OCI-LY7 (cell line): ENCODE measurements at regions not wholly inside any gene's neighbourhood (a gene's known extent, or its start where the extent isn't known, plus 50 kb on each side); places are given as distances from the start of the nearest gene placed in this dataset.

Experiments
- BruUV-seq: library from RNA; stranded (reverse); fragments of 400-500 nt; replicated peaks from 2 replicates; lab custom pipeline; 2021; lab: Mats Ljungman, UMichigan
- CTCF ChIA-PET: fragments of 300-600 bp; sonication (Branson Sonifier 250); formaldehyde crosslinking; loops from one replicate; lab custom pipeline; 2022; ENCODE audit warnings: antibody characterized with exemption; ENCODE audit not compliant: unreplicated experiment; lab: Charles Lee
- POLR2A ChIA-PET: fragments of 300-600 bp; sonication (Branson Sonifier 250); formaldehyde crosslinking; loops from one replicate; lab custom pipeline; 2022; ENCODE audit warnings: antibody characterized with exemption; lab: Charles Lee
- DNase-seq: peaks from one replicate; pipeline ENCODE4 v3.0.0-alpha.2; 2015; ENCODE audit warnings: low spot score
- H2AFZ ChIP-seq: fragments of 200-600 bp; sonication (generic), shearing (Covaris generic); 2 replicates; pipeline ENCODE4 v1.6.1; 2014; ENCODE audit warnings: mild to moderate bottlenecking, antibody characterized with exemption, low read length, moderate library complexity
- H3K27ac ChIP-seq: fragments of 200-600 bp; sonication (generic); 2 replicates; pipeline ENCODE4 v1.5.1; 2014; ENCODE audit warnings: mixed run types, low read depth, mild to moderate bottlenecking, moderate library complexity, low read length, inconsistent platforms; ENCODE audit not compliant: poor library complexity, severe bottlenecking
- H3K36me3 ChIP-seq: fragments of 200-600 bp; sonication (generic); 2 replicates; pipeline ENCODE4 v1.6.1; 2014; ENCODE audit warnings: mild to moderate bottlenecking, antibody characterized with exemption, low read length, moderate library complexity, mixed read lengths; ENCODE audit not compliant: insufficient read depth
- H3K4me1 ChIP-seq: fragments of 200-600 bp; sonication (generic); 2 replicates; pipeline ENCODE4 v1.5.1; 2014; ENCODE audit warnings: mild to moderate bottlenecking, low read length; ENCODE audit not compliant: insufficient read depth, poor library complexity, severe bottlenecking
- H3K4me2 ChIP-seq: fragments of 200-600 bp; sonication (generic); 2 replicates; pipeline ENCODE4 v1.6.1; 2014; ENCODE audit warnings: mild to moderate bottlenecking, low read length
- H3K4me3 ChIP-seq: fragments of 200-600 bp; sonication (generic); 2 replicates; pipeline ENCODE4 v1.5.1; 2014; ENCODE audit warnings: mild to moderate bottlenecking, low read depth, low read length; ENCODE audit not compliant: poor library complexity, severe bottlenecking
- H3K79me2 ChIP-seq: fragments of 200-600 bp; sonication (generic); 2 replicates; pipeline ENCODE4 v1.6.1; 2016; ENCODE audit warnings: low read depth, mild to moderate bottlenecking, low read length, moderate library complexity, mixed read lengths; ENCODE audit not compliant: insufficient read depth
- H3K9me2 ChIP-seq: fragments of 200-600 bp; sonication (generic); 2 replicates; pipeline ENCODE4 v1.6.1; 2016; ENCODE audit warnings: mild to moderate bottlenecking, low read length, mixed read lengths; ENCODE audit not compliant: insufficient read depth
- H3K9me3 ChIP-seq: fragments of 200-600 bp; sonication (generic); 2 replicates; pipeline ENCODE4 v1.6.1; 2014; ENCODE audit warnings: mild to moderate bottlenecking, mixed run types, low read length, mixed read lengths
- H4K20me1 ChIP-seq: fragments of 200-600 bp; sonication (generic); 2 replicates; pipeline ENCODE4 v1.6.1; 2014; ENCODE audit warnings: mild to moderate bottlenecking, antibody characterized with exemption, low read length, moderate library complexity, mixed read lengths; ENCODE audit not compliant: insufficient read depth
- EZH2phosphoT487 ChIP-seq: fragments of 200-600 bp; sonication (generic); IDR thresholded peaks from 2 replicates; pipeline ENCODE4 v1.6.1; 2018; ENCODE audit warnings: low read depth, borderline replicate concordance, mild to moderate bottlenecking, mixed run types, antibody characterized with exemption, low read length, moderate library complexity, mixed read lengths
- intact Hi-C: fragments of 100-400 bp; cut with micrococcal nuclease; formaldehyde crosslinking; loops from one replicate; pipeline ENCODE4 v1.10.0; 2022; ENCODE audit not compliant: unreplicated experiment
- TF ChIP-seq, protein P1 (sequence below): fragments of 200-600 bp; sonication (generic); conservative IDR thresholded peaks from 2 replicates; pipeline ENCODE4 v1.5.1; 2014; ENCODE audit warnings: mild to moderate bottlenecking, antibody characterized with exemption, low read length, moderate library complexity, mixed read lengths

DNA sequence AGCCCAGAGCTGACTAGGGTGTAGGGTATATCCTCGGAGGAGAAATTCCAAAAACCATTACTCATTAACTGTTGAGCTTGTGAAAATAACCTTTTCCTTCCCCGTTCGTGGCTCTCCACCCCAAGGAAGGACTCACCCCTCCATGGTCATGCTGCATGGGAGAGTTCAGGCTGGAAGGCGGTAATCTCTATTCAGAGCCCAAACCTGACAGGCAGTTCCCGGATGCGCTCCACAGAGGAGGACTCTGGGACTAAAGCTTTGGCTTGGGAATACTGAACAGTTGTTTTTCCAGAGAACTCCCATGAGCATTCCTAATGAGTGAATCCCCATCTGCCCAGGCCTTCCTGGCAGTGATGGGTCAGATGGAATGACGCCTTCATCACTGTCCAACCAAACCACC is 125.4 kb downstream of the BCOR start:
- Histone ChIP-seq H4K20me1 (no peaks in the 10 kb centered on the region), H3K4me1 (no peaks in the 10 kb centered on the region), H3K9me2 (no peaks in the 10 kb centered on the region), H3K36me3 (no peaks in the 10 kb centered on the region), H3K79me2 (no peaks in the 10 kb centered on the region), H3K27ac (no peak overlapping the region), H3K4me3 (no peak overlapping the region), H3K9me3 (0 out of 2 replicates have a peak, but pooled peaks cover 4% of the 10 kb centered on the region), H3K4me2 (no peak overlapping the region), H2AFZ (no peak overlapping the region)
- BruUV-seq = no TSS peak
- CTCF ChIA-PET = no interaction called here
- TF ChIP-seq EZH2phosphoT487 = no peak
- TF ChIP-seq, protein P1, sequence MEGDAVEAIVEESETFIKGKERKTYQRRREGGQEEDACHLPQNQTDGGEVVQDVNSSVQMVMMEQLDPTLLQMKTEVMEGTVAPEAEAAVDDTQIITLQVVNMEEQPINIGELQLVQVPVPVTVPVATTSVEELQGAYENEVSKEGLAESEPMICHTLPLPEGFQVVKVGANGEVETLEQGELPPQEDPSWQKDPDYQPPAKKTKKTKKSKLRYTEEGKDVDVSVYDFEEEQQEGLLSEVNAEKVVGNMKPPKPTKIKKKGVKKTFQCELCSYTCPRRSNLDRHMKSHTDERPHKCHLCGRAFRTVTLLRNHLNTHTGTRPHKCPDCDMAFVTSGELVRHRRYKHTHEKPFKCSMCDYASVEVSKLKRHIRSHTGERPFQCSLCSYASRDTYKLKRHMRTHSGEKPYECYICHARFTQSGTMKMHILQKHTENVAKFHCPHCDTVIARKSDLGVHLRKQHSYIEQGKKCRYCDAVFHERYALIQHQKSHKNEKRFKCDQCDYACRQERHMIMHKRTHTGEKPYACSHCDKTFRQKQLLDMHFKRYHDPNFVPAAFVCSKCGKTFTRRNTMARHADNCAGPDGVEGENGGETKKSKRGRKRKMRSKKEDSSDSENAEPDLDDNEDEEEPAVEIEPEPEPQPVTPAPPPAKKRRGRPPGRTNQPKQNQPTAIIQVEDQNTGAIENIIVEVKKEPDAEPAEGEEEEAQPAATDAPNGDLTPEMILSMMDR = no peak
- POLR2A ChIA-PET = no interaction called here
- DNase-seq = no peak
- intact Hi-C loops = no loop called here

- H3K4me2 ChIP-seq = no peak overlapping the region
- CTCF ChIA-PET = no interaction called here
- BruUV-seq = no TSS peak
Observed at GRCh38 chrX:39973810-39974209, 123.9 kb downstream of the BCOR start.

DNA sequence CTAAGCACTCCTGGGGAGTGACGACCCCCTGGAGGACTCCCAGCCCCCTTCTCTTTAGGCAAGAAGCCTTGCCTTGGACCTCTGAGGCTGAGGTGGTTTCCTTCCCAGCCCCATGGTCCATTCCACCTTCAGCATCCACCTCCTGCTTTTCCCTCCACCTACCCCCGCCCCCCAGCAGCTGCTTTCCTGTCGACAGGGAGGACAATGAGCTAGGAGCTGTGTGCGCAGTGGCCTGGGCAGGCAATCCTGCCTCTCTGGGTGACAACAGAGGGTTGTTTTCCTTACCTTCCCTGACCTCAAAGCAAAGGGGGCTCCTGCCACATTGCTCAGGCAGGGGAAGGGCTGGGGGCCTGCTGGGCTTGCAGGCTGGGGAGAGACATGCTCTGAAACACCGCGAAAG is 123.5 kb downstream of the BCOR start:
- 0 out of 2 replicates have a peak, but pooled peaks cover 4% of the 10 kb centered on the region for H3K9me3 ChIP-seq
- H3K4me1 ChIP-seq = no peaks in the 10 kb centered on the region
- intact Hi-C loops = no loop called here
- no peak for DNase-seq
- ChIA-PET CTCF (no interaction called here), POLR2A (no interaction called here)
- H3K4me2 ChIP-seq = no peak overlapping the region
- no peak overlapping the region for H3K27ac ChIP-seq
- H3K36me3 ChIP-seq = no peaks in the 10 kb centered on the region
- H3K79me2 ChIP-seq = no peaks in the 10 kb centered on the region
- H3K4me3 ChIP-seq = no peak overlapping the region
- TF ChIP-seq, protein P1 = no peak
- TF ChIP-seq EZH2phosphoT487 = no peak
- no peak overlapping the region for H2AFZ ChIP-seq
- no peaks in the 10 kb centered on the region for H4K20me1 ChIP-seq
- BruUV-seq = no TSS peak
- no peaks in the 10 kb centered on the region for H3K9me2 ChIP-seq

More at GRCh38 chrX:39973810-39974209, 123.9 kb downstream of the BCOR start:
- DNase-seq = no peak
- intact Hi-C loops = no loop called here
- no peak overlapping the region for H3K4me3 ChIP-seq
- no peaks in the 10 kb centered on the region for H3K36me3 ChIP-seq
- H3K27ac ChIP-seq = no peak overlapping the region
- no peaks in the 10 kb centered on the region for H3K4me1 ChIP-seq
- no peaks in the 10 kb centered on the region for H3K79me2 ChIP-seq
- POLR2A ChIA-PET = no interaction called here
- no peaks in the 10 kb centered on the region for H3K9me2 ChIP-seq
- H2AFZ ChIP-seq = no peak overlapping the region
- 0 out of 2 replicates have a peak, but pooled peaks cover 4% of the 10 kb centered on the region for H3K9me3 ChIP-seq
- no peak for TF ChIP-seq EZH2phosphoT487
- TF ChIP-seq, protein P1 = no peak
- H4K20me1 ChIP-seq = no peaks in the 10 kb centered on the region
